WTC11 (cell line): ENCODE measurements at regions not wholly inside any gene's neighbourhood (a gene's known extent, or its start where the extent isn't known, plus 50 kb on each side); places are given as distances from the start of the nearest gene placed in this dataset.

Experiments
- ATAC-seq: fragments of 200-7000 bp; cut with Tn5 transposase; 2 replicates; pipeline ENCODE4 v1.10.0; 2021; ENCODE audit warnings: mild to moderate bottlenecking, moderate library complexity
- CTCF ChIA-PET: fragments of 300-600 bp; sonication (Branson Sonifier 250); formaldehyde crosslinking; loops from one replicate; lab custom pipeline; 2021; ENCODE audit warnings: antibody characterized with exemption; lab: Charles Lee
- POLR2A ChIA-PET: fragments of 350-600 bp; sonication (Branson Sonifier 250); formaldehyde crosslinking; loops from one replicate; lab custom pipeline; 2021; ENCODE audit warnings: antibody characterized with exemption; lab: Charles Lee
- DNase-seq: peaks from one replicate; pipeline ENCODE4 v3.0.0; 2021; ENCODE audit warnings: low spot score
- H3K27ac Mint-ChIP-seq: 2 replicates; pipeline ENCODE4 v1.8.0; 2021; ENCODE audit warnings: mixed read lengths
- H3K27me3 Mint-ChIP-seq: 2 replicates; pipeline ENCODE4 v1.8.0; 2021; ENCODE audit warnings: low read depth, mild to moderate bottlenecking, moderate library complexity, mixed read lengths
- H3K36me3 Mint-ChIP-seq: 2 replicates; pipeline ENCODE4 v1.8.0; 2021; ENCODE audit warnings: mixed read lengths
- H3K4me1 Mint-ChIP-seq: 2 replicates; pipeline ENCODE4 v1.8.0; 2022; ENCODE audit warnings: mixed read lengths
- H3K4me3 Mint-ChIP-seq: 2 replicates; pipeline ENCODE4 v1.8.0; 2021; ENCODE audit warnings: mild to moderate bottlenecking, moderate library complexity, mixed read lengths
- H3K9me3 Mint-ChIP-seq: 2 replicates; pipeline ENCODE4 v1.8.0; 2021; ENCODE audit warnings: mixed read lengths
- E2F4 ChIP-seq: sonication (generic); formaldehyde crosslinking; IDR thresholded peaks from 2 replicates; pipeline ENCODE4 v1.8.1; 2022; ENCODE audit warnings: low read depth, mild to moderate bottlenecking, moderate library complexity, missing genetic modification reagents, borderline replicate concordance
- FOXP4 ChIP-seq: sonication (generic); formaldehyde crosslinking; IDR thresholded peaks from 2 replicates; pipeline ENCODE4 v1.8.0; 2022; ENCODE audit warnings: mild to moderate bottlenecking, missing genetic modification reagents
- GABPB1 ChIP-seq: sonication (generic); formaldehyde crosslinking; IDR thresholded peaks from 2 replicates; pipeline ENCODE4 v1.8.1; 2023; ENCODE audit warnings: mild to moderate bottlenecking, missing genetic modification reagents
- NFYB ChIP-seq: sonication (generic); formaldehyde crosslinking; conservative IDR thresholded peaks from 2 replicates; pipeline ENCODE4 v1.8.0; 2022; ENCODE audit warnings: low read depth, missing genetic modification reagents
- RORB ChIP-seq: fragments of 250-450 bp; sonication (Bioruptor Pico); IDR thresholded peaks from 2 replicates; pipeline ENCODE4 v1.9.0; 2021; ENCODE audit warnings: mild to moderate bottlenecking
- SMAD3 ChIP-seq: sonication (generic); formaldehyde crosslinking; IDR thresholded peaks from 2 replicates; pipeline ENCODE4 v1.8.0; 2022; ENCODE audit warnings: missing genetic modification reagents, mild to moderate bottlenecking, borderline replicate concordance
- SMAD4 ChIP-seq: sonication (generic); formaldehyde crosslinking; IDR thresholded peaks from 2 replicates; pipeline ENCODE4 v1.8.0; 2022; ENCODE audit warnings: mild to moderate bottlenecking, missing genetic modification reagents
- TP53 ChIP-seq: sonication (generic); formaldehyde crosslinking; IDR thresholded peaks from 2 replicates; pipeline ENCODE4 v1.8.1; 2023; ENCODE audit warnings: mild to moderate bottlenecking, missing genetic modification reagents
- USF1 ChIP-seq: sonication (generic); formaldehyde crosslinking; IDR thresholded peaks from 2 replicates; pipeline ENCODE4 v1.8.0; 2022; ENCODE audit warnings: mild to moderate bottlenecking, missing genetic modification reagents
- ZNF281 ChIP-seq: sonication (generic); formaldehyde crosslinking; IDR thresholded peaks from 2 replicates; pipeline ENCODE4 v1.8.0; 2023; ENCODE audit warnings: mild to moderate bottlenecking, missing genetic modification reagents
- ZNF416 ChIP-seq: fragments of 250-450 bp; sonication (Bioruptor Pico); IDR thresholded peaks from 2 replicates; pipeline ENCODE4 v1.9.0; 2021; ENCODE audit warnings: mild to moderate bottlenecking, inconsistent platforms
- ZNF423 ChIP-seq: fragments of 250-450 bp; sonication (Bioruptor Pico); IDR thresholded peaks from 2 replicates; pipeline ENCODE4 v2.1.2; 2022; ENCODE audit warnings: mild to moderate bottlenecking, moderate library complexity
- ZSCAN18 ChIP-seq: fragments of 250-450 bp; sonication (Bioruptor Pico); IDR thresholded peaks from 2 replicates; pipeline ENCODE4 v2.1.2; 2022; ENCODE audit warnings: mild to moderate bottlenecking, moderate library complexity
- TF ChIP-seq, protein P1 (sequence below): sonication (generic); formaldehyde crosslinking; IDR thresholded peaks from 2 replicates; pipeline ENCODE4 v1.8.0; 2023; ENCODE audit warnings: missing genetic modification reagents, mild to moderate bottlenecking, borderline replicate concordance
- TF ChIP-seq, protein P2 (sequence below): fragments of 250-450 bp; sonication (Bioruptor Pico); IDR thresholded peaks from 2 replicates; pipeline ENCODE4 v1.8.0; 2021; ENCODE audit warnings: mild to moderate bottlenecking
- TF ChIP-seq, protein P3 (sequence below): fragments of 250-450 bp; sonication (Bioruptor Pico); IDR thresholded peaks from 2 replicates; pipeline ENCODE4 v1.9.0; 2021; ENCODE audit warnings: moderate library complexity, mild to moderate bottlenecking, inconsistent platforms, borderline replicate concordance
- TF ChIP-seq, protein P4 (sequence below): fragments of 250-450 bp; sonication (Bioruptor Pico); IDR thresholded peaks from 2 replicates; pipeline ENCODE4 v1.9.0; 2021; ENCODE audit warnings: mild to moderate bottlenecking, borderline replicate concordance

GRCh38 chr5:61252643-61252925 is 79.5 kb upstream of the ZSWIM6 start (continued):
- no peak for TF ChIP-seq RORB (CRISPR knock-in tag)
- TF ChIP-seq USF1 (CRISPR knock-in tag), result no peak
- TF ChIP-seq, protein P1, sequence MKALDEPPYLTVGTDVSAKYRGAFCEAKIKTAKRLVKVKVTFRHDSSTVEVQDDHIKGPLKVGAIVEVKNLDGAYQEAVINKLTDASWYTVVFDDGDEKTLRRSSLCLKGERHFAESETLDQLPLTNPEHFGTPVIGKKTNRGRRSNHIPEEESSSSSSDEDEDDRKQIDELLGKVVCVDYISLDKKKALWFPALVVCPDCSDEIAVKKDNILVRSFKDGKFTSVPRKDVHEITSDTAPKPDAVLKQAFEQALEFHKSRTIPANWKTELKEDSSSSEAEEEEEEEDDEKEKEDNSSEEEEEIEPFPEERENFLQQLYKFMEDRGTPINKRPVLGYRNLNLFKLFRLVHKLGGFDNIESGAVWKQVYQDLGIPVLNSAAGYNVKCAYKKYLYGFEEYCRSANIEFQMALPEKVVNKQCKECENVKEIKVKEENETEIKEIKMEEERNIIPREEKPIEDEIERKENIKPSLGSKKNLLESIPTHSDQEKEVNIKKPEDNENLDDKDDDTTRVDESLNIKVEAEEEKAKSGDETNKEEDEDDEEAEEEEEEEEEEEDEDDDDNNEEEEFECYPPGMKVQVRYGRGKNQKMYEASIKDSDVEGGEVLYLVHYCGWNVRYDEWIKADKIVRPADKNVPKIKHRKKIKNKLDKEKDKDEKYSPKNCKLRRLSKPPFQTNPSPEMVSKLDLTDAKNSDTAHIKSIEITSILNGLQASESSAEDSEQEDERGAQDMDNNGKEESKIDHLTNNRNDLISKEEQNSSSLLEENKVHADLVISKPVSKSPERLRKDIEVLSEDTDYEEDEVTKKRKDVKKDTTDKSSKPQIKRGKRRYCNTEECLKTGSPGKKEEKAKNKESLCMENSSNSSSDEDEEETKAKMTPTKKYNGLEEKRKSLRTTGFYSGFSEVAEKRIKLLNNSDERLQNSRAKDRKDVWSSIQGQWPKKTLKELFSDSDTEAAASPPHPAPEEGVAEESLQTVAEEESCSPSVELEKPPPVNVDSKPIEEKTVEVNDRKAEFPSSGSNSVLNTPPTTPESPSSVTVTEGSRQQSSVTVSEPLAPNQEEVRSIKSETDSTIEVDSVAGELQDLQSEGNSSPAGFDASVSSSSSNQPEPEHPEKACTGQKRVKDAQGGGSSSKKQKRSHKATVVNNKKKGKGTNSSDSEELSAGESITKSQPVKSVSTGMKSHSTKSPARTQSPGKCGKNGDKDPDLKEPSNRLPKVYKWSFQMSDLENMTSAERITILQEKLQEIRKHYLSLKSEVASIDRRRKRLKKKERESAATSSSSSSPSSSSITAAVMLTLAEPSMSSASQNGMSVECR (CRISPR knock-in tag), result no peak
- no peak for TF ChIP-seq ZNF423 (CRISPR knock-in tag)

GRCh38 chr5:61253547-61253946 is 78.5 kb upstream of the ZSWIM6 start:
- no peaks in the 10 kb centered on the region for H3K4me1 Mint-ChIP-seq
- no peaks in the 10 kb centered on the region for H3K36me3 Mint-ChIP-seq
- no peaks in the 10 kb centered on the region for H3K27me3 Mint-ChIP-seq
- ATAC-seq, result no peak
- no peak for DNase-seq
- no peak overlapping the region for H3K4me3 Mint-ChIP-seq
- ChIA-PET CTCF (no interaction called here), POLR2A (no interaction called here)
- TF ChIP-seq SMAD4 (CRISPR knock-in tag) (no peak), ZSCAN18 (CRISPR knock-in tag) (no peak), ZNF281 (CRISPR knock-in tag) (no peak), ZNF416 (CRISPR knock-in tag) (no peak), E2F4 (no peak), NFYB (CRISPR knock-in tag) (no peak), FOXP4 (CRISPR knock-in tag) (no peak), TP53 (CRISPR knock-in tag) (no peak), SMAD3 (no peak), GABPB1 (no peak)
- TF ChIP-seq, protein P2, sequence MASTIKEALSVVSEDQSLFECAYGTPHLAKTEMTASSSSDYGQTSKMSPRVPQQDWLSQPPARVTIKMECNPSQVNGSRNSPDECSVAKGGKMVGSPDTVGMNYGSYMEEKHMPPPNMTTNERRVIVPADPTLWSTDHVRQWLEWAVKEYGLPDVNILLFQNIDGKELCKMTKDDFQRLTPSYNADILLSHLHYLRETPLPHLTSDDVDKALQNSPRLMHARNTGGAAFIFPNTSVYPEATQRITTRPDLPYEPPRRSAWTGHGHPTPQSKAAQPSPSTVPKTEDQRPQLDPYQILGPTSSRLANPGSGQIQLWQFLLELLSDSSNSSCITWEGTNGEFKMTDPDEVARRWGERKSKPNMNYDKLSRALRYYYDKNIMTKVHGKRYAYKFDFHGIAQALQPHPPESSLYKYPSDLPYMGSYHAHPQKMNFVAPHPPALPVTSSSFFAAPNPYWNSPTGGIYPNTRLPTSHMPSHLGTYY (CRISPR knock-in tag), result no peak
- TF ChIP-seq, protein P3, sequence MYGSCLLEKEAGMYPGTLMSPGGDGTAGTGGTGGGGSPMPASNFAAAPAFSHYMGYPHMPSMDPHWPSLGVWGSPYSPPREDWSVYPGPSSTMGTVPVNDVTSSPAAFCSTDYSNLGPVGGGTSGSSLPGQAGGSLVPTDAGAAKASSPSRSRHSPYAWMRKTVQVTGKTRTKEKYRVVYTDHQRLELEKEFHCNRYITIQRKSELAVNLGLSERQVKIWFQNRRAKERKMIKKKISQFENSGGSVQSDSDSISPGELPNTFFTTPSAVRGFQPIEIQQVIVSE (CRISPR knock-in tag), result no peak
- TF ChIP-seq, protein P4, sequence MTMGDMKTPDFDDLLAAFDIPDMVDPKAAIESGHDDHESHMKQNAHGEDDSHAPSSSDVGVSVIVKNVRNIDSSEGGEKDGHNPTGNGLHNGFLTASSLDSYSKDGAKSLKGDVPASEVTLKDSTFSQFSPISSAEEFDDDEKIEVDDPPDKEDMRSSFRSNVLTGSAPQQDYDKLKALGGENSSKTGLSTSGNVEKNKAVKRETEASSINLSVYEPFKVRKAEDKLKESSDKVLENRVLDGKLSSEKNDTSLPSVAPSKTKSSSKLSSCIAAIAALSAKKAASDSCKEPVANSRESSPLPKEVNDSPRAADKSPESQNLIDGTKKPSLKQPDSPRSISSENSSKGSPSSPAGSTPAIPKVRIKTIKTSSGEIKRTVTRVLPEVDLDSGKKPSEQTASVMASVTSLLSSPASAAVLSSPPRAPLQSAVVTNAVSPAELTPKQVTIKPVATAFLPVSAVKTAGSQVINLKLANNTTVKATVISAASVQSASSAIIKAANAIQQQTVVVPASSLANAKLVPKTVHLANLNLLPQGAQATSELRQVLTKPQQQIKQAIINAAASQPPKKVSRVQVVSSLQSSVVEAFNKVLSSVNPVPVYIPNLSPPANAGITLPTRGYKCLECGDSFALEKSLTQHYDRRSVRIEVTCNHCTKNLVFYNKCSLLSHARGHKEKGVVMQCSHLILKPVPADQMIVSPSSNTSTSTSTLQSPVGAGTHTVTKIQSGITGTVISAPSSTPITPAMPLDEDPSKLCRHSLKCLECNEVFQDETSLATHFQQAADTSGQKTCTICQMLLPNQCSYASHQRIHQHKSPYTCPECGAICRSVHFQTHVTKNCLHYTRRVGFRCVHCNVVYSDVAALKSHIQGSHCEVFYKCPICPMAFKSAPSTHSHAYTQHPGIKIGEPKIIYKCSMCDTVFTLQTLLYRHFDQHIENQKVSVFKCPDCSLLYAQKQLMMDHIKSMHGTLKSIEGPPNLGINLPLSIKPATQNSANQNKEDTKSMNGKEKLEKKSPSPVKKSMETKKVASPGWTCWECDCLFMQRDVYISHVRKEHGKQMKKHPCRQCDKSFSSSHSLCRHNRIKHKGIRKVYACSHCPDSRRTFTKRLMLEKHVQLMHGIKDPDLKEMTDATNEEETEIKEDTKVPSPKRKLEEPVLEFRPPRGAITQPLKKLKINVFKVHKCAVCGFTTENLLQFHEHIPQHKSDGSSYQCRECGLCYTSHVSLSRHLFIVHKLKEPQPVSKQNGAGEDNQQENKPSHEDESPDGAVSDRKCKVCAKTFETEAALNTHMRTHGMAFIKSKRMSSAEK (CRISPR knock-in tag), result no peak
- H3K9me3 Mint-ChIP-seq, result peaks cover 9% of the 10 kb centered on the region; the same call in 1 of the 2 replicates
- H3K27ac Mint-ChIP-seq, result no peak overlapping the region
